22Rv1 (cell line): ENCODE measurements at regions not wholly inside any gene's neighbourhood (a gene's known extent, or its start where the extent isn't known, plus 50 kb on each side); places are given as distances from the start of the nearest gene placed in this dataset.

Experiments used
- CTCF ChIP-seq: fragments of 450-650 bp; IDR thresholded peaks from 2 replicates; pipeline ENCODE4 v1.5.1; 2017; ENCODE audit warnings: mild to moderate bottlenecking
- ZFX ChIP-seq: fragments of 450-650 bp; IDR thresholded peaks from 2 replicates; pipeline ENCODE4 v1.6.1; 2017; ENCODE audit warnings: antibody characterized with exemption, borderline replicate concordance

GRCh38 chr2:33897741-33898140 is 298.6 kb upstream of the FAM98A start:
- TF ChIP-seq CTCF (no peak), ZFX (no peak)
